Stimulated activated naive CD4-positive, alpha-beta T cell treated with Interleukin-2 at 50 U/mL for 16 hours (primary cell): ENCODE measurements at regions not wholly inside any gene's neighbourhood (a gene's known extent, or its start where the extent isn't known, plus 50 kb on each side); places are given as distances from the start of the nearest gene placed in this dataset.
"Not testable (repeated sequence)": the region's sequence is repeated elsewhere in the genome, so short reads cannot be mapped to it uniquely, and the experiment has no call there.

Experiments
- DNase-seq: peaks from one replicate; lab custom pipeline; 2025; lab: John Stamatoyannopoulos, UW

DNA sequence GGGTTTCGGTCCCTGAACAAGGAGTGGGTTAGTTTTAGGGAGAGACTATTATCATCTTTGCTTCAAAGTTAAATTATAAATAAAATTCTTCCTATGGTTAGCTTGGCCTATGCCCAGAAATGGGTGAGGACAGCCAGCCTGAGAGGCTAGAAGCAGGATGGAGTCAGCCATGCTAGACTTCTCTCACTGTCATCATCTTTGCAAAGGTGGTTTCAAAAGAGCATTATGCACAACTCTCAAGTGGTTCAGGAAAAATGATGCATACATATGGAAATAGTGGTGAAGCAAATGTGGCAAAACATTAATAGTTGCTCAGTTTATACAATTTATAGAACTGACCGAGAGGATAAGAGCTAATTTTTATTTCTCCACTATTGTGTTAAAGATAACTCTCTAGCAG, 124.3 kb upstream of the FOXN2 start:
- no peak for DNase-seq

GRCh38 chr2:48194641-48195040, 119.8 kb upstream of the FOXN2 start:
- no peak for DNase-seq

DNA sequence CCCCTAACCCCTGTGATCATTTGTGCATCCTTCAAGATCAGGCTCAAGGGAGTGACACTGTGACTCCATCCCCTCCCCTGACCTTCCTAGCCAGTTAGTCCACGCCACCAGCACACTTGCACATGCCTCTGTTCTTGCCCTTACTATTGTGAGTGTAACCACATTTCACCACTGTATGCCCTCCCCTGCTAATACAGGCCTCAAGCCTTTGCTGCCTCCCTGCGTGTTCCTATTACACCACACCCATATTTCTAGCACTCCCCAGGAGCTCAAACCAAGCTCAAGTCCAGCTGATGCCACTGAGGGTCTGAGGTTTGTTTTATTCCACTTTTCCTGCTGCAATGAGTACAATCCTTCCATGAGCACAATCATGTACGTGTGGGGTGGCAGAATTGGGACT, 119.3 kb upstream of the FOXN2 start:
- no peak for DNase-seq

- no peak for DNase-seq
Observed at GRCh38 chr2:48197618-48198017, 116.9 kb upstream of the FOXN2 start.

DNA sequence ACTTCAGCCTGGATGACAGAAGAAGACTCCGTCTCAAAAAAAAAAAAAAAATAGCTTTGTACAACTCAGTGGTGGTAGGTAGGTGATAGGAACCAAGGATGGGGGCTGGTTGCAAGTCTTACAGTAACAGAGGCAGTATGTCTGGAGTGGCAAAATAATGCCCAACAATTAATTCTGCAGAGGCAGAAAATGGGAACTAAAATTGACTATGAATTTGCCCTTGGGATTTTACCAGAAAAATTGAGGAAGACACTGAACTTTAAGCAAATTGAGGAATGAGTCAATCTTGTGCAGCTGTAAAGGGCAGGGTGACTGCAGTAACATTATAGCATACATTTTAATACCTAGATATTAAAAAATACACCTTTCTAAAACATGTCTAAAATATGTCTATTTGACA, 116.1 kb upstream of the FOXN2 start:
- DNase-seq = no peak

- no peak for DNase-seq
Observed at GRCh38 chr2:48199070-48199469, 115.4 kb upstream of the FOXN2 start.

- no peak for DNase-seq
Observed at GRCh38 chr2:48200620-48201293, 113.7 kb upstream of the FOXN2 start.

- DNase-seq = not testable (repeated sequence)
Observed at GRCh38 chr2:48201435-48201834, 113.0 kb upstream of the FOXN2 start.

DNA sequence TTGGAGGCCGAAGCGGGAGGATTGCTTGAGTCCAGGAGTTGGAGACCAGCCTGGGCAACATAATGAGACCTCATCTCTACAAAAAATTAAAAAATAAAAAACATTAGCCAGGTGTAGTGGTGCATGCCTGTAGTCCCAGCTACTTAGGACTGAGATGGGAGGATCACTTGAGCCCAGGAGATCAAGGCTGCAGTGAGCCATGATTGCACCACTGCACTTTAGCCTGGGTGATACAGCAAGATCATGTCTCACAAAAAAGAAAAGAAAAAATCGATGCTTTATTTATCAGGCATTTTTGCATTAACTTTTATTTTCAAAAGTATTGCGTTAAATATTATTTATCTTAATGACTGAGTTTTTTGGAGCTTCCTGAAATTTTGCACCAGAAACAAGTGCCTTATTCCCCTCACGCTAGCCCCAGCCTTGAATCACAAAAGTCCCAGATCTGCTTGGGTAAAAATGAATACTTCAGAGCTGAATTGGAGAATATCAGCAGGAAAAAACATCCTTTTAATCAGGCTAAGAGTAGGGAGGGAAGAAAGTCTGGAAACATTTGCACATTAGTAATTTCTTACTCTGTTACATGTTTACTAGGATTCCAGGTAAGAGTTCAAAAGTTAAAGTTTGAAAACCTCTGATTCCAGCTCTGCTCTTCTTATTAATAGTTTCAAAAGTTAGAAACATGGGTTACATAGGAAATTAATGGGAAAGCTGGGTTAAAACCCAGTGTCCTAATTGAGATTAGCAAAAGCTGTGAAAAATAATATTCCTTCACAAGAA, 111.4 kb upstream of the FOXN2 start:
- no peak for DNase-seq

DNA sequence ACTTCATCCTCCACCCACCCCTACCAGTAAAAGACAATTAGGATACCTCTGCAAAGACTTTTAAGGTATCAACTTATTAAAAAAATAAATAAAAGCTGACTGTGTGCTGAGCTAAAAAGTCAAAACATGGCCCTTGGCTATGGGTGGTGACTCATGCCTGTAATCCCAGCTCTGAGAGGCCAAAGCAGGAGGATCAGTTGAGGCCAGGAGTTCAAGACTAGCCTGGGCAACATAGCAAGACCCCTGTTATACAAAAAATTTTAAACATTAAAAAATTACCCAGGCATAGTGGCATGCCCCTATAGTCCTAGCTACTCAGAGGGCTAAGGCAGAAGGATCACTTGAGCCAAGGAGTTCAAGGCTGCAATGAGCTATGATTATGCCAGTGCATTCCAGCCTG, 110.8 kb upstream of the FOXN2 start:
- no peak for DNase-seq

- no peak for DNase-seq
Observed at GRCh38 chr2:48204750-48205136, 109.7 kb upstream of the FOXN2 start.

GRCh38 chr2:48205137-48205798, 109.2 kb upstream of the FOXN2 start:
- DNase-seq = no peak

GRCh38 chr2:48206056-48206656, 108.3 kb upstream of the FOXN2 start:
- not testable (repeated sequence) for DNase-seq

DNA sequence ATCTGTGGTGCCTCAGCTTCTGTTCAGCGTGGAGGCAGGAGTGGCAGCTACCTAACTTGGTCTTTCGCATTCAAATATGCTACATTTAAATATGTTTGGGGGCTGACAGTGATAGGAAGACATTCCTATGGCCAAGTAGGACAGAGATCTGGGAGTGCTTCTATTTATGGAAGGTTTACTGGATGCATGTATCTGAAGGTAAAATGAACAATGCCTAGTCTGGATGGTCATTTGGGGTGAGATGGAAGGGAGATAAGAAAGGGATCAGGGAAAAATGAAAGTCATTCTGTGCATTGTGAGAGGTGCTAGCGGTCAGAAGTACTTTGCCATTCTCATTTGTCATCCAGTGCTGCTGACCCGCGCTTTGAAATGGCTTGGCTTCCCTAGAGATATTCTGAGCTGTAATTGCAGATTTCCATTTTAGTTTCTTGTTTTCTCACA, 107.3 kb upstream of the FOXN2 start:
- no peak for DNase-seq

DNA sequence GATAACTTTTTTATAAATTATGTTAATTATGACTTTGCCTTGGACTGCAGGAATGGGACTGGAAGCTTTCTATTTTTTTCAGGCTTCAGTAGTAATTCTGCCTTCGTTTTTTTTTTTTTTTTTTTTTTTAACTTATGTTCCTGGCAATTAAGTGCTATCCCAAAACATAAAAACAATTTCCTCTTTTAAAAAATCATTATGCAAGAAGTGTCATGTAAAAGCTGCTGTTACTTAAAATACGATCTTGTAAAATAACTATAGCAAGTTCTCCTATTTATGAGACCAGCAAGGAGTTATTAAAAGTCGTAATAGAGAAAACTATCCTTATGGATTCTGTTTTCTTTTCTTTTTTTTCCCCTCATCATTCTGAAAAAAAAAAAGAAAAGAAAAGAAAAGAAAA, 106.6 kb upstream of the FOXN2 start:
- no peak for DNase-seq

- DNase-seq = no peak
Observed at GRCh38 chr2:48209214-48209885, 105.1 kb upstream of the FOXN2 start.

- DNase-seq = no peak
Observed at GRCh38 chr2:48210189-48210588, 104.3 kb upstream of the FOXN2 start.

DNA sequence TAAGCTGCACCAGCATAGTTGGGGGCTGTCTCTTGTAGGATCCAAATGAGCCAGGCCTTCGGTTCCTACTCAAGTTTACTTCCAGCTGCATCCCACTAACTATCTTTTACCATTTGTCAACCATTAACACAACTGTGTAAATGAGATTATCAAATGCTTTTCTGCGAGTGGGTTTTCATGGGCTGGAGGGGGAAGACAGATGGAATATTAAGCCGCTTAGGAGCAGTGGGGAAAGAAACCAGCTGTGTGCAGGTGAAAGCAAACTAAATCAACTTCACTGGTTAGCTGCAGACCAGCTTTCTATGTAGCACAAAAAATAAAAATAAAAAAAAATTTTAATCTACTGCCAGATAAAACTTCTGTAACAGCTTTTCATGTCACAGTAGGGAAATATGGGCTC, 100.8 kb upstream of the FOXN2 start:
- no peak for DNase-seq

DNA sequence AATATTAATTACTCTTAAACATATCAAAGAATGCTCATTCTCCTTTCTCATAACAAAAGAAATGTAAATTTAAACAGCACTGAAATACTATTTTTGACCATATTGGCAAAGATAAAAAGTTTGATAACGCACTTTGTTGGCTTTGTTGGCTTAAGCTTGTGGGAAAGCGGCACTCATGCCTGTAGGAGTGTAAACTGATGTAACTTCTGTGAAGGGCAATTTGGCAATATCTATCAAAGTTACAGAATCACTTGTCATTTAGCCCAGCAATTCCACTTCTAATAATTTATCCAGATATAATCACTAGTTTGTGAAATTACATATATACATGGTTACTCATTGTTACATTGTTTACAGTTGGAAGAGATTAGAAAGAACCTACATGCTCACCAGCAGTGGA, 96.3 kb upstream of the FOXN2 start:
- DNase-seq = no peak

DNA sequence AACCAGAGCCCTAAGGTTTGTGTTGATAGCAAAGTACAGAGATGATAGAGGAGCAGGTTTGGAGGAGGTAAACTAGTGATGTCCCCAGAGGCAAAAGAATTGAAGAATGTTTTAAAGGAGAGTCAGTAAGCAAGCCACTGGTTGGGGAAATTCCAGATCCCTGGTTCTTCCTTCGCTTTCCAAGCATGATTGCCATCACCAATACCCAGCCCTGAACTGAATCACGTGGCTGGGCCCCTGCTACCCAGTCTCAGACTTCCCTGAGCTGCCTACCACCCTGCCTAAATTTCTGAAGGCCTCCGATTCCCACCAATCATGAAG, 95.3 kb upstream of the FOXN2 start:
- DNase-seq = no peak

GRCh38 chr2:48219555-48220436, 94.7 kb upstream of the FOXN2 start:
- no peak for DNase-seq
